ENCODE measurements at regions not wholly inside any gene's neighbourhood (a gene's known extent, or its start where the extent isn't known, plus 50 kb on each side); places are given as distances from the start of the nearest gene placed in this dataset.

DNA sequence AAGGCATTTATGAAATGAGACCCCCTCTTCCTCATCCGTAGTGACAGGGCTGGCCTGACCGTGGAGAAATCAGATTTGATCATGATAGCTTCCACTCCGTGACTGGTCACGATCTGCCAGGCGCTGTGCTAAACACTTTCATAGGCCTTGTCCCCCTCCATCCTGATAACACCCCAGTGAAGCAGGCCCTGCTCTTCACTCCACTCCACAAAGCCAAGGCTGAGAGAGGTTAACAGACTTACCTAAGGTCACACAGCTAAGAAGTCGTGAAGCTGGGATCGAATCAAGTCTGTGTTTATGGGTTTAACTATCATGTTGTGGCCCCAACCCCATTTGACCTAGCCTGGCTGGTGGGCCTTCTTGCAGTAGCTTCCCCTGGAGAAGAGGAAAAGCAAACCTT, 53.3 kb upstream of the IL17B start:
- TF ChIP-seq POLR2A (IDR thresholded peaks at IDR 0.05) (no peak), CTCF (IDR thresholded peaks at IDR 0.05) (no peak)
